H7 (cell line): ENCODE measurements at regions not wholly inside any gene's neighbourhood (a gene's known extent, or its start where the extent isn't known, plus 50 kb on each side); places are given as distances from the start of the nearest gene placed in this dataset.

ENCODE experiments used
- DNase-seq: peaks from one replicate; pipeline ENCODE4 v3.0.0; 2012
- H3K27me3 ChIP-seq: 2 replicates; pipeline ENCODE4 v1.6.0; 2011; ENCODE audit warnings: mild to moderate bottlenecking, low read length; ENCODE audit not compliant: control insufficient read depth, insufficient read depth
- H3K36me3 ChIP-seq: replicated peaks from 2 replicates; pipeline ENCODE4 v1.5.1; 2011; ENCODE audit warnings: low read length; ENCODE audit not compliant: control insufficient read depth, insufficient read depth
- H3K4me3 ChIP-seq: 2 replicates; pipeline ENCODE4 v1.5.1; 2011; ENCODE audit warnings: low read depth, mild to moderate bottlenecking, control low read depth, low read length, moderate library complexity; ENCODE audit not compliant: insufficient read depth

- Histone ChIP-seq H3K4me3 (no peak overlapping the region), H3K27me3 (no peaks in the 10 kb centered on the region)
- no peak for DNase-seq
These were observed 58.7 kb upstream of the PRR16 start for GRCh38 chr5:120405286-120405864.

GRCh38 chr5:120405923-120406322 lies 58.2 kb upstream of the PRR16 start:
- DNase-seq, result no peak
- Histone ChIP-seq H3K4me3 (no peak overlapping the region), H3K36me3 (no peaks in the 10 kb centered on the region), H3K27me3 (no peaks in the 10 kb centered on the region)

More at GRCh38 chr5:120405286-120405864, 58.7 kb upstream of the PRR16 start:
- no peaks in the 10 kb centered on the region for H3K36me3 ChIP-seq

- Histone ChIP-seq H3K27me3 (no peaks in the 10 kb centered on the region), H3K36me3 (no peaks in the 10 kb centered on the region), H3K4me3 (no peak overlapping the region)
- no peak for DNase-seq
These were observed 50.4 kb upstream of the PRR16 start for GRCh38 chr5:120413686-120414085.
